SU-DHL-6 (cell line): ENCODE measurements at regions not wholly inside any gene's neighbourhood (a gene's known extent, or its start where the extent isn't known, plus 50 kb on each side); places are given as distances from the start of the nearest gene placed in this dataset.

Experiments used
- H2AFZ ChIP-seq: fragments of 200-600 bp; sonication (generic); 2 replicates; pipeline ENCODE4 v1.6.1; 2014; ENCODE audit warnings: low read depth, mild to moderate bottlenecking, moderate library complexity, mixed read lengths, antibody characterized with exemption, low read length; ENCODE audit not compliant: severe bottlenecking
- H3F3A ChIP-seq: fragments of 200-600 bp; shearing (Covaris generic); 2 replicates; pipeline ENCODE4 v1.6.0; 2016; ENCODE audit warnings: antibody characterized with exemption, mild to moderate bottlenecking; ENCODE audit not compliant: insufficient read depth
- H3K27ac ChIP-seq: fragments of 200-600 bp; sonication (generic); 2 replicates; pipeline ENCODE4 v1.5.1; 2016; ENCODE audit warnings: low read depth, mild to moderate bottlenecking, low read length, moderate library complexity, mixed read lengths
- H3K27me3 ChIP-seq: fragments of 200-600 bp; sonication (generic), shearing (Covaris generic); 2 replicates; pipeline ENCODE4 v1.6.0; 2014; ENCODE audit warnings: mild to moderate bottlenecking, low read length
- H3K36me3 ChIP-seq: fragments of 200-600 bp; sonication (generic); 2 replicates; pipeline ENCODE4 v1.6.1; 2014; ENCODE audit warnings: mild to moderate bottlenecking, low read length, mixed read lengths
- H3K4me2 ChIP-seq: fragments of 300-600, 200-600 bp; shearing (Covaris generic), sonication (generic); 2 replicates; pipeline ENCODE4 v1.6.0; 2014; ENCODE audit warnings: low read length, low read depth, mild to moderate bottlenecking; ENCODE audit not compliant: poor library complexity, severe bottlenecking
- H3K4me3 ChIP-seq: fragments of 200-600 bp; sonication (generic); 2 replicates; pipeline ENCODE4 v1.5.1; 2014; ENCODE audit warnings: antibody characterized with exemption, low read length, mild to moderate bottlenecking, mixed read lengths; ENCODE audit not compliant: insufficient read depth, poor library complexity, severe bottlenecking
- H3K79me2 ChIP-seq: fragments of 200-600 bp; sonication (generic); 2 replicates; pipeline ENCODE4 v1.6.1; 2014; ENCODE audit warnings: mild to moderate bottlenecking, low read length, moderate library complexity; ENCODE audit not compliant: insufficient read depth
- H3K9ac ChIP-seq: fragments of 200-600 bp; sonication (generic); 2 replicates; pipeline ENCODE4 v1.7.0; 2014; ENCODE audit warnings: mild to moderate bottlenecking, low read length
- H3K9me2 ChIP-seq: fragments of 200-600 bp; sonication (generic); replicated peaks from 2 replicates; pipeline ENCODE4 v1.6.1; 2014; ENCODE audit warnings: low read length; ENCODE audit not compliant: insufficient read depth
- H3K9me3 ChIP-seq: fragments of 200-600 bp; sonication (generic); 2 replicates; pipeline ENCODE4 v1.6.1; 2014; ENCODE audit warnings: low read length, mixed read lengths; ENCODE audit not compliant: insufficient read depth
- H4K20me1 ChIP-seq: fragments of 200-600 bp; sonication (generic); 2 replicates; pipeline ENCODE4 v1.6.1; 2014; ENCODE audit warnings: low read depth, mild to moderate bottlenecking, antibody characterized with exemption, low read length, moderate library complexity, mixed read lengths
- EZH2phosphoT487 ChIP-seq: fragments of 200-600 bp; sonication (generic), shearing (Covaris generic); conservative IDR thresholded peaks from 2 replicates; pipeline ENCODE4 v1.6.1; 2018; ENCODE audit warnings: mild to moderate bottlenecking, antibody characterized with exemption, low read length, moderate library complexity, mixed read lengths
- TF ChIP-seq, protein P1 (sequence below): fragments of 200-600 bp; sonication (generic); IDR thresholded peaks from one replicate; pipeline ENCODE4 v1.5.1; 2017; ENCODE audit warnings: antibody characterized with exemption, mild to moderate bottlenecking, low read length, moderate library complexity; ENCODE audit not compliant: insufficient read depth, poor library complexity, severe bottlenecking

DNA sequence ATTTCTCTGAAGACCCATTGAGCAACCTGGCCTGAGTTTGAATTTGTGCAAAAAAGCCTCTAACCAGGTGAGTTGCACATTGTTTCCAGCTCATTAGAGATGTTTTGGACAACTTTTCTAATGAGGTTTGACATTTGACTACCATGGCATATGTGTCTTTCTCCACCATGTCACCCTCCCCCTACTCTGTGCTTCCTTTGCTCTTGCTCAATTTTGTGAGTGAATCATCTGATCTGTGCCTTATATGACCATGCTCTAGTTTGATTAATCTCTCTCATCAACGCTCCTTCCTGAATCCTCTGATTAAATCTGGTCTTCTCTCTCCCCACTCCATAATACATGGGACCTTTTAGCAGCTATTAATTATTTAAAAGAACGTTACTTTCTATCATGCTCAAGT lies 144.8 kb upstream of the SAMSN1 start:
- Histone ChIP-seq H2AFZ (no peak overlapping the region), H3K79me2 (no peaks in the 10 kb centered on the region)
- TF ChIP-seq, protein P1, sequence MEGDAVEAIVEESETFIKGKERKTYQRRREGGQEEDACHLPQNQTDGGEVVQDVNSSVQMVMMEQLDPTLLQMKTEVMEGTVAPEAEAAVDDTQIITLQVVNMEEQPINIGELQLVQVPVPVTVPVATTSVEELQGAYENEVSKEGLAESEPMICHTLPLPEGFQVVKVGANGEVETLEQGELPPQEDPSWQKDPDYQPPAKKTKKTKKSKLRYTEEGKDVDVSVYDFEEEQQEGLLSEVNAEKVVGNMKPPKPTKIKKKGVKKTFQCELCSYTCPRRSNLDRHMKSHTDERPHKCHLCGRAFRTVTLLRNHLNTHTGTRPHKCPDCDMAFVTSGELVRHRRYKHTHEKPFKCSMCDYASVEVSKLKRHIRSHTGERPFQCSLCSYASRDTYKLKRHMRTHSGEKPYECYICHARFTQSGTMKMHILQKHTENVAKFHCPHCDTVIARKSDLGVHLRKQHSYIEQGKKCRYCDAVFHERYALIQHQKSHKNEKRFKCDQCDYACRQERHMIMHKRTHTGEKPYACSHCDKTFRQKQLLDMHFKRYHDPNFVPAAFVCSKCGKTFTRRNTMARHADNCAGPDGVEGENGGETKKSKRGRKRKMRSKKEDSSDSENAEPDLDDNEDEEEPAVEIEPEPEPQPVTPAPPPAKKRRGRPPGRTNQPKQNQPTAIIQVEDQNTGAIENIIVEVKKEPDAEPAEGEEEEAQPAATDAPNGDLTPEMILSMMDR: no peak
- TF ChIP-seq EZH2phosphoT487: no peak

DNA sequence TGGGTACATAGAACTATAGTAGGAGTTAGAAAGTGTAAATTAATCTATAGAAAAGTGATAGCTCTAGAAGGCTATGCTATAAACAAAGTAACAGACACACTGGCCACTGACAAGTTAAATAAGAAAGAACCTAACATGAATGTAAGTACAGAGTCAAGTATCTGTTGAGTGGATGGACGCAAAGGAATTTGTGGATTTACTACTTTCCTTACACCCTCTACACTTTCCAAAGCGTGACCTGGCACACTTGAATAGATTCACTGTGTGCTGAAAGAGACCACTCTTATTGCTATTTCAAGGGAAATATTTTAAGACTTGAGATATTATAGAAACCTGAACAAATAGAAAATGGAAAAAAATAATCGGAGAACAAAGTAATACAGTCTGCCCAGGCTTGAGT lies 142.8 kb upstream of the SAMSN1 start:
- H3K79me2 ChIP-seq: no peaks in the 10 kb centered on the region
- no peaks in the 10 kb centered on the region for H4K20me1 ChIP-seq
- no peak overlapping the region for H3K4me3 ChIP-seq
- TF ChIP-seq EZH2phosphoT487: no peak
- TF ChIP-seq, protein P1: no peak
- H3K9me2 ChIP-seq: no peaks in the 10 kb centered on the region
- peak overlapping the region; percentile 95 for H3K27ac ChIP-seq
- H3K27me3 ChIP-seq: no peaks in the 10 kb centered on the region
- peaks cover 38% of the 10 kb centered on the region for H3F3A ChIP-seq
- no peaks in the 10 kb centered on the region for H3K9me3 ChIP-seq
- H2AFZ ChIP-seq: no peak overlapping the region
- H3K36me3 ChIP-seq: no peaks in the 10 kb centered on the region
- H3K4me2 ChIP-seq: no peak overlapping the region
- no peak overlapping the region for H3K9ac ChIP-seq

More for the DNA sequence above, 144.8 kb upstream of the SAMSN1 start:
- no peaks in the 10 kb centered on the region for H3K36me3 ChIP-seq
- no peaks in the 10 kb centered on the region for H4K20me1 ChIP-seq
- no peak overlapping the region for H3K9ac ChIP-seq
- H3K27me3 ChIP-seq: no peaks in the 10 kb centered on the region
- H3F3A ChIP-seq: peaks cover 23% of the 10 kb centered on the region
- H3K4me3 ChIP-seq: no peak overlapping the region
- no peaks in the 10 kb centered on the region for H3K9me3 ChIP-seq
- no peak overlapping the region for H3K4me2 ChIP-seq
- no peaks in the 10 kb centered on the region for H3K9me2 ChIP-seq
- peak overlapping the region; percentile 79; the same call in 1 of the 2 replicates for H3K27ac ChIP-seq

GRCh38 chr21:14688412-14688811 lies 142.3 kb upstream of the SAMSN1 start:
- Histone ChIP-seq H3K9me3 (no peaks in the 10 kb centered on the region), H3K79me2 (no peaks in the 10 kb centered on the region), H4K20me1 (no peaks in the 10 kb centered on the region), H3K27ac (peak overlapping the region; percentile 95), H3K9me2 (no peaks in the 10 kb centered on the region), H2AFZ (peak overlapping the region; percentile 27), H3K4me3 (no peak overlapping the region), H3F3A (peaks cover 39% of the 10 kb centered on the region), H3K9ac (peak overlapping the region; percentile 48), H3K36me3 (no peaks in the 10 kb centered on the region), H3K27me3 (no peaks in the 10 kb centered on the region), H3K4me2 (peak overlapping the region; percentile 72)
- TF ChIP-seq, protein P1: no peak
- no peak for TF ChIP-seq EZH2phosphoT487
